DMS 273 (cell line): ENCODE measurements at regions not wholly inside any gene's neighbourhood (a gene's known extent, or its start where the extent isn't known, plus 50 kb on each side); places are given as distances from the start of the nearest gene placed in this dataset.

ENCODE experiments used
- DNase-seq: peaks from one replicate; lab custom pipeline; 2025; ENCODE audit not compliant: unreplicated experiment; lab: John Stamatoyannopoulos, UW

DNA sequence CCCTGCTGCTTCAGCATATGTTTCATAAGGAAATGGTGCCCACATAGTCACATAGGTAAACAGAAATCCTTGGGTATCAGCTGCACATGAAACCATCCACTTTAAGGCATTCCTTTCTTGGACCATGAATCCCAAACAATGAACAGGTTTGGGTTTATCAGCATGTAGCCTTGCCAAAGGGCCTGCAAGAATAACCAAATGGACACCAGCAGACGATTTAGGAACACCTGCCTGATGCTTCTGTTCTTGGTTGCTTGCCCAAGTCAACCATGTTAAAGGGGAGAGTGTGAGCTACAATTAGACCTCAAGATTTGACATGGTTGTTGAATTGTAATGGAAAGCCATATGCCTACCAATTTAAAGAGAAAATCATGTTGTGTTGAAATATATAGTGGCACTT, 1342.7 kb upstream of the PIK3C3 start:
- peak; percentile 24 for DNase-seq

DNA sequence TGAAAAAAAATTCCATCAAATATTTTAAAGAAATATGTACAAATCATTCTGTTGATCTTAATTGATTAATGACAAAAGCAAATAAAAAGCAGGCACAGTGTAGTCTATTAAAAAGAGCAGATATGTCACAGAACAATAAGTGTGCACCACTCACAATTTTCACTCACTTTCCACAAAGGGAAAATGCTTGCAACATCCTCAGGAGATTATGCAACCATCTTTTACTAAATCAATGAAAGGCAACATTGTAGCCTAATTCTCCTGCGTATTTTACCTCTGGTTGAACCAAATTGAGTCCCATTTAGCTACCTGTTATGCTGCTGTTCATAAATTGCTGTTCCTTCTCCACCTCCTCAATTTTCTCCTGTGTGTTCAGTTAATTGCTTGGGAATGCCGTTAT, 1346.8 kb upstream of the PIK3C3 start:
- DNase-seq: no peak

DNA sequence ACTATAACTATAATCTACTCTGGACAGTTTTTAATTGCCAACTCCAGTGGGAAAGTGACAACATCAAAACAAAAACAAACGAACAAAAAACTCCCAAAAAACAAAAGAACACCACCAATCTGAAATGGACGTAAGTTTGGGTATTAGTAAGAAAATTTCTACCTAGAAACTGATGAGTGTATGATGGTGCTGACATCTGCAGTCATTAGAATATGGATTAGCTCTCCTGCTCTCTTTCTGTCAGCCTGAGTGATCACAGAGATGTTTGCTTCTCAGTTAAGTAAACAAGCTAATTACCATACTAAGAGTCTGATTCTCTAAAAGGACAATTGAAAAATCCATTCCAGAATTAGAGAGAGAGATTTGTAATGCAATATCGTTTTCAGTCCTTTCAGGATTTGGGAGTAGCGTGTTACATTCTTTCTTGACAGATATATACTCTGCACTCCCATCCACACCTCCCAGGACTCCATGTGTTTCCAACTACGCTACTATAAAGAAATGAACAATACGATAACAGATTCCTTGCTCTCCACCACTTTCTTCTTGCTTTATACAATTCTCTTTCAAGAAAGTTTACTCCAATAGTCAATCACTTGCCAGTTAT, 1347.4 kb upstream of the PIK3C3 start:
- DNase-seq: no peak

- no peak for DNase-seq
Observed at GRCh38 chr18:40606996-40607395, 1348.0 kb upstream of the PIK3C3 start.

DNA sequence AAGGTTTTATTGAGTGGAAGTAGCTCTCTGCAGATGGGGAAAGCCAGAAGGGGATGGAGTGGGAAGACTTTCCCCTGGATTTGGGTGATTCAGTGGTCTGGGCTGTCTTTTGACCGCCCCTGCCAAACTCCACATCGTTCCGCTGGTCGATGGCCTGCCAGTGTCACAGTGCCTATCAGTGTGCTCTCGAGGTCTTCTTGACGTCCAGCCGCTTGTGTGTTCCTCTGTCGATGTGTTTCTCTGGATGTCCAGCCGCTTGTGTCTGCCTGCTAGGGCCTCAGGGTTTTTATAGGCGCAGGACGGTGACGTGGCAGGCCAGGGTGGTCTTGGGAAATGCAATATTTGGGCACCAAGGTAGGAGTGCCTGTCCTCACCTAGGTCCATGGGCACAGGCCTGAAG, 1371.4 kb upstream of the PIK3C3 start:
- no peak for DNase-seq

DNA sequence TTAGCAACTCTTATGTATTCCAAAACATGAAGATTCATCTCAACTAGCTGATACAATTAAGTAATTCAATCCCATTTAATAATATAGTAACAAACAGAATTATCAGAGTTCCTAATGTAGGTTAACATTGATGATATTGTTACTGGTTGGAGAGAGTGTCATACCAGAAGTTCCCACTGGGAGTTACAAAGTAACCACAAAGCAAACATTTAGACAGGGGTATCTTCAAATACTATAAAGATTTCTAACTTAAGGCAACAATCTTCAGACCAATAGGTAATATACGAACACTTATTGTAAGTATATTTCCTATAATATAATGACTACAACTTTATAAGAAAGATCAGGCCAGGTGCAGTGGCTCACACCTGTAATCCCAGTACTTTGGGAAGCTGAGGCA, 1372.9 kb upstream of the PIK3C3 start:
- DNase-seq: no peak

GRCh38 chr18:40577981-40578365, 1377.1 kb upstream of the PIK3C3 start:
- no peak for DNase-seq

GRCh38 chr18:40577239-40577980, 1377.6 kb upstream of the PIK3C3 start:
- peak; percentile 63 for DNase-seq

- DNase-seq: peak; percentile 44
Observed at GRCh38 chr18:40576507-40577115, 1378.4 kb upstream of the PIK3C3 start.

DNA sequence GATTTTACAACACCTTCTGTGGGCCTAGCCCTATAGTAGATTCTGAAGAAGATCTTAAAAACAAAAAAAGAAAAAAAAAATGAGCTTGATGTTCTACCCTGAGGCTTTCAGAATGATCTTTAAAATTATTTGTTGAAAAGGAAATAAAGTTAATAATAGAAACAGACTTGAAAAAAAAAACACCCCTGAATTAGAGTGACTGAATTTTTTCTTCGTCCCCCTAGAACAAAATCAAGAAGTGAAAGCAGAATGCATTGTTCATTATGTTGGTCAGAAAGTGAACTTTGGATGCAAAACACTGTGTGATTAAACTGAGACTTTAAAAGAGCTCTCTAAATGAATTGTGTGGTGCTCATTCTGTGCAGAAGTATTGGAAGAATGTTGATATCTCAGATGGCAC, 1384.4 kb upstream of the PIK3C3 start:
- DNase-seq: no peak

- no peak for DNase-seq
Observed at GRCh38 chr18:40569605-40570004, 1385.4 kb upstream of the PIK3C3 start.

DNA sequence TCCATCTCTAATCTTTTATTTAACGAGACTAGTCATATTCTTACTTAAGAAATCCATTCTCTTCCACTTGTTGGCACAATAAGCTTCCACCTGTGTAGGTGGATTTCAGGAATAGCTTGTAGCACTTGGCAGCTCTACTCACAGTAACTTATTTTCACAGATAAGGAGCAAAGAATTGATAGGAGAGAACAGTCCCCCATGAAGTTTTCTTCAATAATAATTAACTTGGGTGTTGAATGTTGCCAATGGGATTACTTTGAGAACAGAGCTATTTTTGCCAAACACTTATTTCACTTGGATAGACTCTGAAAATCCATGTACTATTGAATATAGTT, 1388.6 kb upstream of the PIK3C3 start:
- DNase-seq: no peak

DNA sequence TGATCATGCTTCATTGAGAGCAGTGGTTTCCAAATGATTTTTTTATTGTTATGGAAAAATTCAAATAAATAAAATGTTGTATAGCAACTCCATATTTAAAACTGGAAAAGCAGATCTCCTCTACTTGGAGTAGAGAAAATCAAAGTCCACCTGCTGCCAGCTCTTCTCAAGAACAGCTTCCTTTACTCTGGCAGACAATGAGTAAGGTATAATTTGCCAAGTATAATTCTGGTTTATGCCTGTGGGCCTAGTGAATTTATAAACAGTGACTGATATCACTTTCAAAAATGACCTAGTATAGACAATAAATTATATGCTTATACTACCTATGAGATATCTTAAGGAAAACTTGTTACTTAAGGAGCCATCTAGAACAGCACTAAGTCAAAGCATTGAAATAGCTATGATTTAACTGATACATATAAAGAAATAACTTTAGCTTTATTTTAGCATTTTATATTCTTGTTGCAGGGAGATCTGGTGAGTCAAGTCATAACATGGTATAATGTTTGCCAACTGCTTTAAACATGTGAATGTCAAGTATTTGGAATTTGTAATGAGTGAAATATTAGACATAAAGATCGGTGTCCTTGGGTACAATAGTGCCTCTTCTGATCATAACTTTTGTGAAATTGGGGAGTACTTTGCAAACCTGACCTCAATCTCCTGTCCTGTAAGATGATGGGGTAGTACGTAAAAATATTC, 1389.1 kb upstream of the PIK3C3 start:
- no peak for DNase-seq

DNA sequence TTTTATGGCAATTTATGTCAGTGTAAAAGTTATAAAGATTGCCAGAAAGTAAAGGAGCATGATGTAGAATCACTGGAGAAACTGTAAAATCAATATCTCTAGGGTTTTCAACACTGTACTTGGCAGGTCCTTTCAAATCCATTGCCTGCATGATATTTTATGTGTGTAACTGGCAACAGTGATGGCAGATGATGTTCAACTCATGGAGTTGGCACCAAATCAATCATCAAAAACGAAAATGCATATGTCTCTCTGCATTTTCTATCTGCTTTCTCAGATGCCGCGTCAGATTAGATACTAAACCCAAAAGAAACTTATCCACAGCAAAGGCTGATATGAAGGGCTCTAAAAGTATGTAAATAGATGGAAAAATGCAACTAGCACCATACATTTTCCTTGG, 1395.5 kb upstream of the PIK3C3 start:
- no peak for DNase-seq

- DNase-seq: no peak
Observed at GRCh38 chr18:40558706-40559392, 1396.2 kb upstream of the PIK3C3 start.

GRCh38 chr18:40555914-40556313, 1399.1 kb upstream of the PIK3C3 start:
- DNase-seq: no peak

DNA sequence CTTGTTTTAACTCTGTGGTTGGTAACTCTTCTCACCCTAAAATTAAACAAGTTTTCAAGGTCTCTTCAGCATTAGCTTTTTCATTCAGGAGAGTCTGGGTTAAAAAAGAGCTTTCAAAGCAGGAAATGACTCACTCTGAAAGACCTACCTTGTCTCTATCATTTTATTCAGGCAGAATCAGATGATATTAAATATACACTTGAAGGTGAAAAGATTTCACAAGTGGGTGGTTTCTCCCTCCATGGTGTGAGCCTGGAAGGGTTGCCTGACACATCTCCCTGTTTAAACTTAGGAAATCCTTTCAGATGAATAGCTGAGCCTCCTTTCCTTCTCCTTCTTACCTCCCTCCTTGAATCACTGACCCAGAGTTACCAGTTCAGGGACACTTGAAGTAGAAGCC, 1402.0 kb upstream of the PIK3C3 start:
- no peak for DNase-seq

DNA sequence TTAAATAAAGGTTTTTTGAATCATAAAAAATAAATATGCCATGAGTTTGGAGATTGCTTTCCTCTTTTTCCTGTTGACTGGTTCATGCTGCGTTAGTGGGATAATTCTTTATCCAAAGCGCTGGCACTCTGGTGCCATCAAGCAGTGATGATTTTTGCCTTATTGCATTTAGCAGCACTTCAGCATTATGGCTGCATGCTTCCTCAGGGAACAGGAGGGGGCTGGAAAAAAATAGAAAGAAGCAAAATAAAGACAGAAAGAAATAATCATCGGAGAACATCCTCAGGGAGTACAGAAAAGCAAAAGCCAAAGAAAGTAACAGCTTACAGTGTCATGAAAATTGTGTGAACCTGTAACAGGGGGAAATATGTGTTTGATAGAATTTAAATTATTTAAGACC, 1408.2 kb upstream of the PIK3C3 start:
- DNase-seq: no peak

GRCh38 chr18:40534723-40535122, 1420.3 kb upstream of the PIK3C3 start:
- DNase-seq: no peak

- DNase-seq: no peak
Observed at GRCh38 chr18:40532046-40532445, 1423.0 kb upstream of the PIK3C3 start.

DNA sequence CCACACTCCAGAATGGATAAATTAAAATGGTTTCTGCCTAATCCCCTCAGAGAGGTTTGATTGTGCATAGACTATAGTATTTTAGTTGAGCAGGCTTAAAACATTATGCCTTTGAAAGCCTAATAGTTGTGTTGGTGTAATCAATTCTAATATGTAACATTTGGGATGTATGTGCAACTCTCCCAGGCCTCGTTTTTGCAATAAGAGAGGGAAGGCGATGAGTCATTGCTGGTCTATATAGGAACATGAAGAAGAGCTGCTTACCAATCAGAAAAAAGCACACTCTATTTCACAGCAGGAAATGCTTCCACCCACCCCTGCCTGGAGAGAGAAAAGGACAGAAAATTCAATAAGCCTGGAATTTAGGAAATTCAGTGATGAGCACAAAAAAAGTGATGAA, 1424.0 kb upstream of the PIK3C3 start:
- no peak for DNase-seq

GRCh38 chr18:40529478-40529877, 1425.6 kb upstream of the PIK3C3 start:
- DNase-seq: peak; percentile 42
